ENCODE measurements at regions not wholly inside any gene's neighbourhood (a gene's known extent, or its start where the extent isn't known, plus 50 kb on each side); places are given as distances from the start of the nearest gene placed in this dataset.

DNA sequence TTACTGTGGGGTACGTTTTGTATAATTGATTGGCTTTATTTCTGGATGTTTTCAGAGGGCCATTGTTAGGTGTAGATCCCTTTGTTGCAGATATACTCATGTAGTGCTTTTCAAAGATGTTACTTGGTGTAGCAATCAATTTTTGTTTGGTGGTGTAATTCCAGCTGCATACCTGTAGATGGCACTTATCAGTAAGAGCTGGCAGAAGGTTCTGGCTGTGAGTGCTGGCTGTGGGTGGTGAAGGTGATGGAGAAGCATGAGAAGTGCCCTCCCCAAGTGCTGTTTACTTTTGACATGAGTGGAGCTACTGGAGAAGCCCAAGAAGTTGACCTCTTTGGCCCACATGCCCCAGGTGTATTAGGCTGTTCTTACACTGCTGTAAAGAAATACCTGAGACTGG, 1074.9 kb downstream of the FAM181B start (continued):
- TF ChIP-seq, protein P1, sequence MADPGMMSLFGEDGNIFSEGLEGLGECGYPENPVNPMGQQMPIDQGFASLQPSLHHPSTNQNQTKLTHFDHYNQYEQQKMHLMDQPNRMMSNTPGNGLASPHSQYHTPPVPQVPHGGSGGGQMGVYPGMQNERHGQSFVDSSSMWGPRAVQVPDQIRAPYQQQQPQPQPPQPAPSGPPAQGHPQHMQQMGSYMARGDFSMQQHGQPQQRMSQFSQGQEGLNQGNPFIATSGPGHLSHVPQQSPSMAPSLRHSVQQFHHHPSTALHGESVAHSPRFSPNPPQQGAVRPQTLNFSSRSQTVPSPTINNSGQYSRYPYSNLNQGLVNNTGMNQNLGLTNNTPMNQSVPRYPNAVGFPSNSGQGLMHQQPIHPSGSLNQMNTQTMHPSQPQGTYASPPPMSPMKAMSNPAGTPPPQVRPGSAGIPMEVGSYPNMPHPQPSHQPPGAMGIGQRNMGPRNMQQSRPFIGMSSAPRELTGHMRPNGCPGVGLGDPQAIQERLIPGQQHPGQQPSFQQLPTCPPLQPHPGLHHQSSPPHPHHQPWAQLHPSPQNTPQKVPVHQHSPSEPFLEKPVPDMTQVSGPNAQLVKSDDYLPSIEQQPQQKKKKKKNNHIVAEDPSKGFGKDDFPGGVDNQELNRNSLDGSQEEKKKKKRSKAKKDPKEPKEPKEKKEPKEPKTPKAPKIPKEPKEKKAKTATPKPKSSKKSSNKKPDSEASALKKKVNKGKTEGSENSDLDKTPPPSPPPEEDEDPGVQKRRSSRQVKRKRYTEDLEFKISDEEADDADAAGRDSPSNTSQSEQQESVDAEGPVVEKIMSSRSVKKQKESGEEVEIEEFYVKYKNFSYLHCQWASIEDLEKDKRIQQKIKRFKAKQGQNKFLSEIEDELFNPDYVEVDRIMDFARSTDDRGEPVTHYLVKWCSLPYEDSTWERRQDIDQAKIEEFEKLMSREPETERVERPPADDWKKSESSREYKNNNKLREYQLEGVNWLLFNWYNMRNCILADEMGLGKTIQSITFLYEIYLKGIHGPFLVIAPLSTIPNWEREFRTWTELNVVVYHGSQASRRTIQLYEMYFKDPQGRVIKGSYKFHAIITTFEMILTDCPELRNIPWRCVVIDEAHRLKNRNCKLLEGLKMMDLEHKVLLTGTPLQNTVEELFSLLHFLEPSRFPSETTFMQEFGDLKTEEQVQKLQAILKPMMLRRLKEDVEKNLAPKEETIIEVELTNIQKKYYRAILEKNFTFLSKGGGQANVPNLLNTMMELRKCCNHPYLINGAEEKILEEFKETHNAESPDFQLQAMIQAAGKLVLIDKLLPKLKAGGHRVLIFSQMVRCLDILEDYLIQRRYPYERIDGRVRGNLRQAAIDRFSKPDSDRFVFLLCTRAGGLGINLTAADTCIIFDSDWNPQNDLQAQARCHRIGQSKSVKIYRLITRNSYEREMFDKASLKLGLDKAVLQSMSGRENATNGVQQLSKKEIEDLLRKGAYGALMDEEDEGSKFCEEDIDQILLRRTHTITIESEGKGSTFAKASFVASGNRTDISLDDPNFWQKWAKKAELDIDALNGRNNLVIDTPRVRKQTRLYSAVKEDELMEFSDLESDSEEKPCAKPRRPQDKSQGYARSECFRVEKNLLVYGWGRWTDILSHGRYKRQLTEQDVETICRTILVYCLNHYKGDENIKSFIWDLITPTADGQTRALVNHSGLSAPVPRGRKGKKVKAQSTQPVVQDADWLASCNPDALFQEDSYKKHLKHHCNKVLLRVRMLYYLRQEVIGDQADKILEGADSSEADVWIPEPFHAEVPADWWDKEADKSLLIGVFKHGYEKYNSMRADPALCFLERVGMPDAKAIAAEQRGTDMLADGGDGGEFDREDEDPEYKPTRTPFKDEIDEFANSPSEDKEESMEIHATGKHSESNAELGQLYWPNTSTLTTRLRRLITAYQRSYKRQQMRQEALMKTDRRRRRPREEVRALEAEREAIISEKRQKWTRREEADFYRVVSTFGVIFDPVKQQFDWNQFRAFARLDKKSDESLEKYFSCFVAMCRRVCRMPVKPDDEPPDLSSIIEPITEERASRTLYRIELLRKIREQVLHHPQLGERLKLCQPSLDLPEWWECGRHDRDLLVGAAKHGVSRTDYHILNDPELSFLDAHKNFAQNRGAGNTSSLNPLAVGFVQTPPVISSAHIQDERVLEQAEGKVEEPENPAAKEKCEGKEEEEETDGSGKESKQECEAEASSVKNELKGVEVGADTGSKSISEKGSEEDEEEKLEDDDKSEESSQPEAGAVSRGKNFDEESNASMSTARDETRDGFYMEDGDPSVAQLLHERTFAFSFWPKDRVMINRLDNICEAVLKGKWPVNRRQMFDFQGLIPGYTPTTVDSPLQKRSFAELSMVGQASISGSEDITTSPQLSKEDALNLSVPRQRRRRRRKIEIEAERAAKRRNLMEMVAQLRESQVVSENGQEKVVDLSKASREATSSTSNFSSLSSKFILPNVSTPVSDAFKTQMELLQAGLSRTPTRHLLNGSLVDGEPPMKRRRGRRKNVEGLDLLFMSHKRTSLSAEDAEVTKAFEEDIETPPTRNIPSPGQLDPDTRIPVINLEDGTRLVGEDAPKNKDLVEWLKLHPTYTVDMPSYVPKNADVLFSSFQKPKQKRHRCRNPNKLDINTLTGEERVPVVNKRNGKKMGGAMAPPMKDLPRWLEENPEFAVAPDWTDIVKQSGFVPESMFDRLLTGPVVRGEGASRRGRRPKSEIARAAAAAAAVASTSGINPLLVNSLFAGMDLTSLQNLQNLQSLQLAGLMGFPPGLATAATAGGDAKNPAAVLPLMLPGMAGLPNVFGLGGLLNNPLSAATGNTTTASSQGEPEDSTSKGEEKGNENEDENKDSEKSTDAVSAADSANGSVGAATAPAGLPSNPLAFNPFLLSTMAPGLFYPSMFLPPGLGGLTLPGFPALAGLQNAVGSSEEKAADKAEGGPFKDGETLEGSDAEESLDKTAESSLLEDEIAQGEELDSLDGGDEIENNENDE (IDR thresholded peaks at IDR 0.05; ENCODE audit: insufficient replicate concordance, low read length) = no peak

Data from H1 (cell line).